Middle frontal gyrus (tissue), 1 donor: ENCODE measurements at regions not wholly inside any gene's neighbourhood (a gene's known extent, or its start where the extent isn't known, plus 50 kb on each side); places are given as distances from the start of the nearest gene placed in this dataset.

Experiments used
- DNase-seq: peaks from one replicate; pipeline ENCODE4 v3.0.0-alpha.2; 2015; ENCODE audit warnings: low spot score; ENCODE audit errors: extremely low spot score

- DNase-seq, result no peak
These were observed 79.0 kb upstream of the JUN start for GRCh38 chr1:58862728-58863385.

- no peak for DNase-seq
These were observed 80.8 kb upstream of the JUN start for GRCh38 chr1:58864654-58865053.

GRCh38 chr1:58866578-58866977 is 82.7 kb upstream of the JUN start:
- DNase-seq, result no peak

- no peak for DNase-seq
These were observed 85.9 kb upstream of the JUN start for GRCh38 chr1:58869638-58870297.

GRCh38 chr1:58870298-58870676 is 86.4 kb upstream of the JUN start:
- DNase-seq, result no peak

GRCh38 chr1:58874342-58874741 is 90.5 kb upstream of the JUN start:
- DNase-seq, result no peak

GRCh38 chr1:58874757-58875755 is 91.2 kb upstream of the JUN start:
- DNase-seq, result no peak

GRCh38 chr1:58879464-58879863 is 95.6 kb upstream of the JUN start:
- DNase-seq, result no peak

GRCh38 chr1:58880592-58880991 is 96.7 kb upstream of the JUN start:
- DNase-seq, result no peak

GRCh38 chr1:58881471-58881994 is 97.7 kb upstream of the JUN start:
- DNase-seq, result no peak

- no peak for DNase-seq
These were observed 98.6 kb upstream of the JUN start for GRCh38 chr1:58882322-58882948.

- peak; percentile 46 for DNase-seq
These were observed 99.4 kb upstream of the JUN start for GRCh38 chr1:58883037-58883887.

GRCh38 chr1:58883888-58884482 is 100.1 kb upstream of the JUN start:
- no peak for DNase-seq

- DNase-seq, result no peak
These were observed 101.1 kb upstream of the JUN start for GRCh38 chr1:58884706-58885661.

GRCh38 chr1:58885998-58886397 is 102.2 kb upstream of the JUN start:
- DNase-seq, result no peak

GRCh38 chr1:58886611-58887010 is 102.8 kb upstream of the JUN start:
- no peak for DNase-seq

GRCh38 chr1:58887059-58887458 is 103.2 kb upstream of the JUN start:
- no peak for DNase-seq

GRCh38 chr1:58888833-58889232 is 105.0 kb upstream of the JUN start:
- DNase-seq, result no peak

GRCh38 chr1:58890113-58890512 is 106.3 kb upstream of the JUN start:
- no peak for DNase-seq
